ENCODE measurements at regions not wholly inside any gene's neighbourhood (a gene's known extent, or its start where the extent isn't known, plus 50 kb on each side); places are given as distances from the start of the nearest gene placed in this dataset.

- DNase-seq = no peak
Measured at GRCh38 chr22:49519117-49519737, 308.4 kb downstream of the BRD1 start.

- DNase-seq = no peak
Measured at GRCh38 chr22:49518436-49518970, 309.2 kb downstream of the BRD1 start.

GRCh38 chr22:49517667-49518185 lies 309.9 kb downstream of the BRD1 start:
- no peak for DNase-seq

GRCh38 chr22:49517211-49517610 lies 310.5 kb downstream of the BRD1 start:
- DNase-seq = no peak

DNA sequence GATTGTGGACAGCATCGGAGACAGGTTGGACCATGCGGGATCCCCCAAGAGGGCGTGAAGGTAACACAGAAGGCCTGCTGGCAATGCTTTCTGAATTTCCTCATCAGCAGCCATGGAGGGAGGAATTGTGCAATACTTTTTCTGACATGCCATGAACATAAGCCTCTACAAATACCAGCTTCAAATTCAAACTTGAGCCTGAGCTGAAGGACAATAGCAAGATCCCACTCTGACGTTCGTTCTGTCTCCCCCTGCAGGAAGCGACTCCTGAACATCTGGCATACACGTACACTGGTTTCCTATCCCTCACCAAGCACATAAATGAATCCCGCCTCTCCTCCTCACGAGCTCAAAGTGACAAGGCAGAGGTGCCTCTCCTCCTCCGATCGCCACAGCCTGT lies 312.2 kb downstream of the BRD1 start:
- no peak for DNase-seq

- DNase-seq = no peak
Measured at GRCh38 chr22:49514641-49515040, 313.0 kb downstream of the BRD1 start.

DNA sequence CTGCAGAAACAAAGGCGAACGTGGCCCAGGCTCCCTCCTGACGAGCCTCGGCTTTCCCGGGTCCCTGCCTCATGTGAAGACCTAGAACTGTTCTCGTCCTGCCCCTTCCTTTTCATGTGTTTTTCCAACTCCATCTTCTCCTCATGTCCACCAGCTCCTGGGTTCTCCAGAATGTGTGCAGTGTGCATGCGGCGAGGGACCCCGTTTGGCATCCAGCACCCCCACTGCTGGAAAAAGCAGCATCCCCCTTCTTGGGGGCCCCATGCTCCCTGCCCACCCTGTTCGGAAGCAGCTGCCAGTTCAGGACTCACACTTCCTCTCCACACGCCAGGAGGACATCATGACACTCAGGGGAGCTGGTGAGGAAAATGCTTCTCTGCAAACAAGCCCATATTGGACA lies 313.5 kb downstream of the BRD1 start:
- DNase-seq = no peak

DNA sequence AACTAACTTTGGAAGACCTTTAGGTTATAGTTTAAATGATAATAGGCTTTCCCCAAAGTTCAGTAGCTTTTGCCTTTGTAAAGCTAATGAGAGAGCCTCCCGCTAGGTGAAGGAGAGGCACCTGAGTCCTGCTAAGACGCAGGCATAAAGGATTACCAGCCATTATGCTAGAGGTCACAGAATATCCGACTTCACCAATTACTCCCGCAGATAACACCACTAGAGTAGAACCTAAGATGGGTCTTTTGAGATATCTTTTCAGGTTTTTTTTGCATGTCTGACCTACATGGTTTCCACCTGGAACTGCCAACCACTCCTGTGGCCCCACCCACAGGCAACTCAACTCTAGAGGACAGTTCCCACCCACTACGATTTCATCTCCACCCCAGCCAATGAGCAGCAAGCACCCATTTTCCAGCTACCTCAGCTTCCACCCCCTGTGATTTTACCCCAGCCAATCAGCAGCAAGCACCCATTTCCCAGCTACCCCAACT lies 314.3 kb downstream of the BRD1 start:
- DNase-seq = no peak

- no peak for DNase-seq
Measured at GRCh38 chr22:49512487-49513165, 315.0 kb downstream of the BRD1 start.

DNA sequence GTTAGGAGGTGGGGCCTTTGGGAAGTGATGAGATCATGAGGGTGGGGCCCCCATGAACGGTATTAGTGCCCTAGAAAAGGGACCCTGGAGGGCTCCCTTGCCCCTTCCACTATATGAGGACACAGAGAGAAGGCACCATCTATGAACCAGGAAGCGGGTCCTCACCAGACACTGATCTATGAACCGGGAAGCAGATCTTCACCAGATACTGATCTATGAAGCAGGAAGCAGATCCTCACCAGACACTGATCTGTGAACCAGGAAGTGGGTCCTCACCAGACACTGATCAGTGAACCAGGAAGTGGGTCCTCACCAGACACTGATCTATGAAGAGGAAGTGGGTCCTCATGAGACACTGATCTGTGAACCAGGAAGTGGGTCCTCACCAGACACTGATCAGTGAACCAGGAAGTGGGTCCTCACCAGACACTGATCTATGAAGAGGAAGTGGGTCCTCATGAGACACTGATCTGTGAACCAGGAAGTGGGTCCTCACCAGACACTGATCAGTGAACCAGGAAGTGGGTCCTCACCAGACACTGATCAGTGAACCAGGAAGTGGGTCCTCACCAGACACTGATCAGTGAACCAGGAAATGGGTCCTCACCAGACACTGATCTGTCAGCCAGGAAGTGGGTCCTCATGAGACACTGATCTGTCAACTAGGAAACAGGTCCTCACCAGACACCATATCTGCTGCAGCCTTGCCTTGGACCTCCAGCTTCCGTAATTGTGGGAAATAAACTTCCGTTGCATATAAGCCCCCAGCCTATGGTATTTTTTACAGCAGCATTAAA lies 316.1 kb downstream of the BRD1 start:
- DNase-seq = peak; percentile 6

DNA sequence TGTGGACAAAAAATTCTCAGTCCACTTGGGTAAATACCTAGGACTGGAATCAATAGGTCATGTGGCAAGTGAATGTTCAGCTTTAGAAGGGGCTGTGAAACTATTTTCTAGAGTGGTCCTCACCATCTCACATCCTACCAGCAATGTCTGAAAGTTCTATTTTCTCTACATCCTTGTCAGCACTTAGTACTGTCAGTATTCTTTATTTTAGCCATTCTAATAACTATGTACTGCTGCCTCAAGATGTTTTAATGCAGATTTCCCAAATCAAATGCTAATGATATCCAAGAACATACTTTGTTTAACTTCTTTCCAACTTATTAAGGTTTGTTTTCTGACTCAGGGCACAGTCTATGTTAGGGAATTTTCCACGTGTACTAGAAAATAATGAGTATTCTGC lies 317.0 kb downstream of the BRD1 start:
- DNase-seq = no peak

- DNase-seq = no peak
Measured at GRCh38 chr22:49509016-49509415, 318.7 kb downstream of the BRD1 start.

DNA sequence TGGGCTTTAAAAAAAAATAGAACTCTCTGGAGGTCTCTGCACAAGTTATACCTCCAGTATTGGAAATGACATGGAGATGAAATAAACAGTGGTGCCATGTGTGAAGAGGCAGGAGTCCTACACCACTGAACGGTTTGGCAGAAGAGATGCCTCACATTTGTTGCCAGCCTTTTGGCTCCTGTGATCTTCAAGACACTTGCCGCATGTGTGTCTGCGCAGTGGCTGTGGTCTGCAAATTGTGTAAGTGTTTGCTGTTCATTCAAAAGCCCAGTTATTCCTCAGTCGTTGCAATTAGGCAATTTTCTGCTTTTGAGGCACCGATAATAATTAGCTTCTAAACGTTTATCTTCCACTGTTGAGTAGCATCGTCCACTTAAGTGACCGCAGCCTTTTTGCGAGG lies 319.1 kb downstream of the BRD1 start:
- no peak for DNase-seq

GRCh38 chr22:49507607-49508292 lies 319.9 kb downstream of the BRD1 start:
- DNase-seq = no peak

- DNase-seq = no peak
Measured at GRCh38 chr22:49506010-49506400, 321.7 kb downstream of the BRD1 start.

DNA sequence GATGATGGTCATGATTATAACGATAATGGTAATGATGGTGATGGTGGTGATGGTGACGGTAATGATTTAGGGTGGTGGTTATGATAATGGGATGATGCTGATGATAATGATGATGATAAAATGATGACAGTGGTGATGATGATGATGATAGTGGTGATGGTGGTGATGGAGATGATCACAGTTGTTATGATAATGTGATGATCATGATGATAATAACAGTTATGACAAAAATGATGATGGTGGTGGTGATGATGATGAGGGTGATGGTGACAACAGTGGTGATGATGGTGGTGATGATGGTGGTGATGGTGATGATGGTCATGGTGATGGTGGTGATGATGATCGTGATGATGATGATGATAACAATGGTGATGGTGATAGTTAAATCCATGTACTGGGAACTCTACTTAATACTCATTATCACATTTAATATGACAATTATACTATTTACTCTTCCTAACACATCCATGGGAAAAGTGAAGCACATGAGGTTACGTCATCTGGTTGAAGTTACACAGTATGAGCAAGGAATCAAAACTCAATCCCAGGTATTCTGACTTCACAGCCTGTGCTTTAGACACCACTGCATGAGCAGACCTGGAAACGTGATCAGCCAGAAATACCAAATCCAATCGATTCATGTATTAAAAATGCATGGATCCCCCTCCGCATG lies 322.2 kb downstream of the BRD1 start:
- DNase-seq = no peak

- no peak for DNase-seq
Measured at GRCh38 chr22:49503896-49504521, 323.7 kb downstream of the BRD1 start.

GRCh38 chr22:49503321-49503720 lies 324.4 kb downstream of the BRD1 start:
- no peak for DNase-seq

- no peak for DNase-seq
Measured at GRCh38 chr22:49502126-49502826, 325.4 kb downstream of the BRD1 start.

- no peak for DNase-seq
Measured at GRCh38 chr22:49500942-49501395, 326.7 kb downstream of the BRD1 start.

- no peak for DNase-seq
Measured at GRCh38 chr22:49500076-49500460, 327.6 kb downstream of the BRD1 start.

All from activated CD4-positive, alpha-beta T cell treated with anti-CD3 and anti-CD28 coated beads, Interleukin-2, amount 50 U/mL, for 16 hours (primary cell).